H1 (cell line): ENCODE measurements at regions not wholly inside any gene's neighbourhood (a gene's known extent, or its start where the extent isn't known, plus 50 kb on each side); places are given as distances from the start of the nearest gene placed in this dataset.

Experiments
- CTCF ChIA-PET: fragments of 300-600 bp; sonication (Branson Sonifier 250); formaldehyde crosslinking; loops from one replicate; lab custom pipeline; 2021; ENCODE audit not compliant: partially characterized antibody; lab: Charles Lee
- POLR2A ChIA-PET: fragments of 300-600 bp; sonication (Branson Sonifier 250); formaldehyde crosslinking; loops from one replicate; lab custom pipeline; 2021; ENCODE audit warnings: inconsistent platforms; ENCODE audit not compliant: partially characterized antibody; lab: Charles Lee
- DNase-seq, 2 experiments: peaks; one replicate each; pipeline versions ENCODE4 v3.0.0 to v3.0.0-alpha.2; 2010 to 2022; ENCODE audit warnings: low spot score in 2 of 2, low read depth in 1 of 2, mixed read lengths in 1 of 2
- FAIRE-seq: peaks from 2 replicates; lab custom pipeline; 2011; peaks lifted over from hg19 to GRCh38; lab: Jason Lieb, UNC
- H2AFZ ChIP-seq: 2 replicates; pipeline ENCODE4 v1.8.1; 2012; ENCODE audit warnings: low read length, inconsistent platforms
- H2AK5ac ChIP-seq: 2 replicates; pipeline ENCODE4 v1.6.1; 2013; ENCODE audit warnings: low read depth, low read length
- H2BK120ac ChIP-seq: replicated peaks from 2 replicates; pipeline ENCODE3; 2013; ENCODE audit warnings: low read depth, low read length, inconsistent platforms
- H2BK12ac ChIP-seq: 2 replicates; pipeline ENCODE4 v1.6.1; 2013; ENCODE audit warnings: low read depth, low read length
- H2BK15ac ChIP-seq: 2 replicates; pipeline ENCODE4 v1.6.1; 2013; ENCODE audit warnings: low read length
- H2BK20ac ChIP-seq: 2 replicates; pipeline ENCODE4 v1.6.1; 2013; ENCODE audit warnings: low read length
- H2BK5ac ChIP-seq: 2 replicates; pipeline ENCODE4 v1.6.1; 2013; ENCODE audit warnings: low read depth, low read length
- H3K14ac ChIP-seq: 2 replicates; pipeline ENCODE4 v1.6.1; 2013; ENCODE audit warnings: inconsistent platforms; ENCODE audit not compliant: insufficient read length
- H3K18ac ChIP-seq: 2 replicates; pipeline ENCODE4 v1.6.1; 2013; ENCODE audit warnings: low read length; ENCODE audit errors: extremely low read depth
- H3K23ac ChIP-seq: 2 replicates; pipeline ENCODE4 v1.6.1; 2013; ENCODE audit warnings: inconsistent platforms; ENCODE audit not compliant: insufficient read length
- H3K23me2 ChIP-seq: 2 replicates; pipeline ENCODE4 v1.6.1; 2013; ENCODE audit warnings: low read depth, low read length
- H3K27ac ChIP-seq: 2 replicates; pipeline ENCODE4 v1.6.1; 2011; ENCODE audit warnings: low read depth, low read length, inconsistent platforms
- H3K27me3 ChIP-seq, 4 experiments: replicated peaks in 1 of 4; 1 replicate in 1 of 4; 2 replicates in 3 of 4; pipeline versions ENCODE4 v1.6.1 to v1.8.1; 2011 to 2013; ENCODE audit warnings: low read length in 3 of 4, mild to moderate bottlenecking in 3 of 4, inconsistent platforms in 2 of 4, mixed read lengths in 2 of 4, moderate library complexity in 1 of 4; ENCODE audit not compliant: control insufficient read depth in 3 of 4, insufficient read depth in 3 of 4; ENCODE audit errors: extremely low read depth in 1 of 4
- H3K36me3 ChIP-seq, 4 experiments: 2 replicates each; pipeline versions ENCODE4 v1.6.1 to v1.8.1; 2011 to 2013; ENCODE audit warnings: mild to moderate bottlenecking in 4 of 4, low read length in 3 of 4, moderate library complexity in 2 of 4, control low read depth in 1 of 4, inconsistent platforms in 1 of 4; ENCODE audit not compliant: insufficient read depth in 4 of 4, control insufficient read depth in 2 of 4
- H3K4ac ChIP-seq: replicated peaks from 2 replicates; pipeline ENCODE3; 2013; ENCODE audit warnings: low read length, low read depth, mixed read lengths, inconsistent platforms; ENCODE audit not compliant: insufficient read length
- H3K4me1 ChIP-seq, 4 experiments: replicated peaks in 1 of 4; 1 replicate in 1 of 4; 2 replicates in 3 of 4; pipeline versions ENCODE4 v1.6.1 to v1.8.1; 2011 to 2013; ENCODE audit warnings: low read length in 3 of 4, inconsistent platforms in 2 of 4, mixed read lengths in 1 of 4; ENCODE audit not compliant: insufficient read depth in 4 of 4, control insufficient read depth in 3 of 4
- H3K4me2 ChIP-seq, 2 experiments: 2 replicates each; pipeline versions ENCODE4 v1.6.1 to v1.8.1; 2011 to 2013; ENCODE audit warnings: low read depth in 2 of 2, low read length in 2 of 2, control low read depth in 1 of 2, inconsistent platforms in 1 of 2, mild to moderate bottlenecking in 1 of 2; ENCODE audit not compliant: insufficient read depth in 1 of 2
- H3K4me3 ChIP-seq, 4 experiments: fragments of 200-600, 300-600 bp in 1 of 4; sonication (generic), shearing (Covaris generic), sonication (Bioruptor Twin) in 1 of 4; 2 replicates each; pipeline versions ENCODE4 v1.5.1 to v1.8.1; 2011 to 2016; ENCODE audit warnings: low read length in 4 of 4, low read depth in 3 of 4, control low read depth in 2 of 4, inconsistent platforms in 2 of 4, mild to moderate bottlenecking in 2 of 4, mixed read lengths in 1 of 4, moderate library complexity in 1 of 4; ENCODE audit not compliant: insufficient read depth in 2 of 4; ENCODE audit errors: extremely low read depth in 1 of 4
- H3K56ac ChIP-seq: replicated peaks from 2 replicates; pipeline ENCODE3; 2013; ENCODE audit warnings: low read depth, mild to moderate bottlenecking, mixed read lengths, low read length, inconsistent platforms; ENCODE audit not compliant: insufficient read length
- H3K79me1 ChIP-seq: 2 replicates; pipeline ENCODE4 v1.6.1; 2013; ENCODE audit warnings: low read depth, low read length, control low read depth
- H3K79me2 ChIP-seq, 2 experiments: 2 replicates each; pipeline versions ENCODE4 v1.6.1 to v1.8.1; 2012 to 2013; ENCODE audit warnings: low read length in 2 of 2, mild to moderate bottlenecking in 2 of 2, inconsistent platforms in 1 of 2; ENCODE audit not compliant: insufficient read depth in 2 of 2, control insufficient read depth in 1 of 2
- H3K9ac ChIP-seq, 4 experiments: replicated peaks in 1 of 4; 1 replicate in 1 of 4; 2 replicates in 3 of 4; pipeline versions ENCODE4 v1.6.1 to v1.8.1; 2011 to 2013; ENCODE audit warnings: low read depth in 3 of 4, low read length in 3 of 4, control low read depth in 2 of 4, mild to moderate bottlenecking in 2 of 4, moderate library complexity in 2 of 4, inconsistent platforms in 1 of 4; ENCODE audit errors: extremely low read depth in 1 of 4
- H3K9me3 ChIP-seq, 2 experiments: 2 replicates each; pipeline versions ENCODE4 v1.6.1 to v1.8.1; 2012 to 2013; ENCODE audit warnings: mild to moderate bottlenecking in 2 of 2, moderate library complexity in 2 of 2, control low read depth in 1 of 2, inconsistent platforms in 1 of 2, low read depth in 1 of 2, low read length in 1 of 2, mixed read lengths in 1 of 2; ENCODE audit not compliant: insufficient read depth in 2 of 2
- H4K20me1 ChIP-seq, 2 experiments: replicated peaks in 1 of 2; 2 replicates each; pipeline versions ENCODE3 to v1.8.1; 2011 to 2013; ENCODE audit warnings: inconsistent platforms in 2 of 2, low read length in 2 of 2, mild to moderate bottlenecking in 1 of 2; ENCODE audit not compliant: insufficient read depth in 2 of 2, control insufficient read depth in 1 of 2
- H4K5ac ChIP-seq: 2 replicates; pipeline ENCODE4 v1.6.1; 2013; ENCODE audit warnings: low read length, low read depth, mixed read lengths, inconsistent platforms; ENCODE audit not compliant: insufficient read length
- H4K8ac ChIP-seq: 2 replicates; pipeline ENCODE4 v1.8.0; 2013; ENCODE audit warnings: mild to moderate bottlenecking, moderate library complexity, low read length, inconsistent platforms; ENCODE audit not compliant: insufficient read depth; ENCODE audit errors: extremely low read depth
- H4K91ac ChIP-seq: replicated peaks from 2 replicates; pipeline ENCODE3; 2013; ENCODE audit warnings: low read length, mixed read lengths, inconsistent platforms; ENCODE audit not compliant: insufficient read length
- ASH2L ChIP-seq: fragments of 200-600, 300-600 bp; sonication (generic); IDR thresholded peaks from one replicate; pipeline ENCODE4 v1.7.1; 2017; ENCODE audit warnings: low read length
- CBX8 ChIP-seq: fragments of 300-800, 300-1000 bp; sonication (generic); IDR thresholded peaks from 2 replicates; pipeline ENCODE4 v1.7.1; 2016; ENCODE audit warnings: low read depth, low read length, borderline replicate concordance
- CHD2 ChIP-seq: IDR thresholded peaks from 2 replicates; pipeline ENCODE4 v1.6.1; 2012; ENCODE audit warnings: low read length, improper control_type of control experiment
- GTF2F1 ChIP-seq: IDR thresholded peaks from 2 replicates; pipeline ENCODE4 v1.6.1; 2012; ENCODE audit warnings: low read depth, low read length, improper control_type of control experiment, borderline replicate concordance
- POLR2AphosphoS5 ChIP-seq: IDR thresholded peaks from 2 replicates; pipeline ENCODE4 v1.6.1; 2011; ENCODE audit warnings: low read depth, low read length
- RBBP5 ChIP-seq: IDR thresholded peaks from 2 replicates; pipeline ENCODE4 v1.7.1; 2012; ENCODE audit warnings: low read depth, mild to moderate bottlenecking, inconsistent platforms, low read length, moderate library complexity, borderline replicate concordance
- SAP30 ChIP-seq: fragments of 300-600 bp; sonication (generic); IDR thresholded peaks from 2 replicates; pipeline ENCODE4 v1.7.1; 2012; ENCODE audit warnings: low read length, moderate library complexity, mild to moderate bottlenecking, inconsistent platforms; ENCODE audit not compliant: insufficient read depth, insufficient replicate concordance
- SIX5 ChIP-seq: IDR thresholded peaks from 2 replicates; pipeline ENCODE4 v1.6.1; 2011; ENCODE audit warnings: mild to moderate bottlenecking, low read depth, low read length
- SP1 ChIP-seq: IDR thresholded peaks from 2 replicates; pipeline ENCODE4 v1.6.1; 2011; ENCODE audit warnings: low read depth, low read length
- SP2 ChIP-seq: IDR thresholded peaks from 2 replicates; pipeline ENCODE4 v1.6.1; 2012; ENCODE audit warnings: mild to moderate bottlenecking, low read length, inconsistent platforms
- SRF ChIP-seq: IDR thresholded peaks from 2 replicates; pipeline ENCODE4 v1.6.1; 2011; ENCODE audit warnings: mild to moderate bottlenecking, low read depth, low read length, moderate library complexity
- TEAD4 ChIP-seq: IDR thresholded peaks from 2 replicates; pipeline ENCODE4 v1.6.1; 2012; ENCODE audit warnings: low read depth, low read length, inconsistent platforms, mixed read lengths
- YY1 ChIP-seq: IDR thresholded peaks from 2 replicates; pipeline ENCODE4 v1.6.1; 2011; ENCODE audit warnings: low read depth, mild to moderate bottlenecking, low read length
- WGBS, 2 experiments: shearing (Covaris generic) in 1 of 2; methylation state at CpG; one replicate each; pipeline versions ENCODE4 v1.1.6 to v1.1.7; 2013 to 2015; ENCODE audit warnings: low lambda C conversion rate in 2 of 2, mixed read lengths in 2 of 2, inconsistent platforms in 1 of 2, low coverage in 1 of 2, missing lambda C conversion rate in 1 of 2; ENCODE audit not compliant: insufficient replicate concordance in 2 of 2, insufficient coverage in 1 of 2, insufficient read length in 1 of 2; ENCODE audit errors: extremely low coverage in 1 of 2, missing lambda C conversion rate in 1 of 2; 5-methylcytosine and 5-hydroxymethylcytosine counted together
- TF ChIP-seq, protein P1 (sequence below): IDR thresholded peaks from 2 replicates; pipeline ENCODE4 v1.6.1; 2011; ENCODE audit warnings: low read length, improper control_type of control experiment

DNA sequence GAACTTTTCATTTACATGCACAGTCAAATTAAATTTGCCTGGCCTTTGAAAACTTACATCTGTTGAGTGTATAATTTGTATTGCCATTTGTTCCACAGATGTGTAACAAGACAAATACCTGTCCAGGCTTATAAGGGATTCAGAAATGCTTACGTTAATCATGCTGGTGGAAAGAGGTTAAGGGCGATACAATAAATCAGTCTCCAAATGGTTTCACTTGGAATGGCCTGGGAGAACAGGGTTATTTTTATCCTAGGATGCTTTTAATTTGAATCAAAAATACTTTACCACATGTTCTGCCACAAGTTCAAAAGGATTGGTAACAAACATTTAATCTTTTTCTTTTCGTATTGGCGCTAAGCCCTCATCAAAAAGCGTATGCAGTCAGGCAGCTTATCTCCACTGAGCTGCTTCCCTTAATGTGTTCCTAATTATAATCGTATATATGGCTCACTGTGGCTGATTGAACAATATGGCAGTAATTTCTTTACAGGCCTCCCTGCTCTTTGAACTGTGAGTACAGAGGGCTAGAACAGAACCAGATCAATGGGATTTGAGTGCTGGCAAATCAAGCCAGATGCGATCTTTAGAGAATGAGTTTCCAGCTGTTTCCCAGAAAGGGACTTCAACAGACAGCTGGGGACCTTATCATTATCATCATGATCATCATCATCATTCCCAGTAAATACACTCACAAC is 425.7 kb downstream of the SPRY2 start:
- no peak for TF ChIP-seq SIX5
- TF ChIP-seq TEAD4, result no peak
- no peak for TF ChIP-seq SP1
- TF ChIP-seq, protein P1, sequence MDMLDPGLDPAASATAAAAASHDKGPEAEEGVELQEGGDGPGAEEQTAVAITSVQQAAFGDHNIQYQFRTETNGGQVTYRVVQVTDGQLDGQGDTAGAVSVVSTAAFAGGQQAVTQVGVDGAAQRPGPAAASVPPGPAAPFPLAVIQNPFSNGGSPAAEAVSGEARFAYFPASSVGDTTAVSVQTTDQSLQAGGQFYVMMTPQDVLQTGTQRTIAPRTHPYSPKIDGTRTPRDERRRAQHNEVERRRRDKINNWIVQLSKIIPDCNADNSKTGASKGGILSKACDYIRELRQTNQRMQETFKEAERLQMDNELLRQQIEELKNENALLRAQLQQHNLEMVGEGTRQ, result no peak
- no peak for TF ChIP-seq SP2
- TF ChIP-seq CHD2, result no peak
- no peak for TF ChIP-seq RBBP5
- TF ChIP-seq POLR2AphosphoS5, result no peak
- TF ChIP-seq CBX8, result no peak
- TF ChIP-seq GTF2F1, result no peak
- TF ChIP-seq YY1, result no peak
- no peak for TF ChIP-seq SRF
- no peak for TF ChIP-seq ASH2L
- no peak for TF ChIP-seq SAP30
- no peak overlapping the region for H4K8ac ChIP-seq
- CTCF ChIA-PET, result interaction anchor here (0.9 to 1.1 kb wide), 2 partner anchors 17 to 140 kb away, joined by 3 read pairs; no protein-coding TSS in a partner anchor

More for the DNA sequence above, 425.7 kb downstream of the SPRY2 start:
- Histone ChIP-seq H3K23me2 (no peaks in the 10 kb centered on the region; the same call in 1 of the 2 replicates), H3K14ac (no peak overlapping the region), H3K79me2 (no peaks in the 10 kb centered on the region), H3K23ac (no peak overlapping the region), H3K4me3 (no peak overlapping the region), H4K91ac (no peak overlapping the region), H2BK20ac (no peak overlapping the region), H4K20me1 (no peaks in the 10 kb centered on the region), H2AFZ (no peak overlapping the region), H3K4me1 (peaks cover 0 to 2% (median 0%) of the 10 kb centered on the region in 4 experiments; a peak in 1 of 7 replicates), H2BK120ac (no peak overlapping the region), H3K9ac (no peak overlapping the region), H2BK15ac (no peak overlapping the region), H3K27me3 (no peaks in the 10 kb centered on the region), H3K4me2 (no peak overlapping the region), H4K5ac (no peak overlapping the region), H3K27ac (no peak overlapping the region), H3K9me3 (no peaks in the 10 kb centered on the region), H3K79me1 (no peaks in the 10 kb centered on the region), H2AK5ac (no peak overlapping the region), H3K4ac (no peak overlapping the region), H3K56ac (no peak overlapping the region), H2BK5ac (no peak overlapping the region), H3K18ac (no peak overlapping the region), H2BK12ac (no peak overlapping the region), H3K36me3 (no peaks in the 10 kb centered on the region)
- FAIRE-seq (no peak), DNase-seq (no peak)
- POLR2A ChIA-PET, result no interaction called here
- WGBS, 2 experiments, result 94% methylated on average over 7 of the region's 7 CpGs; no CpG with 5 or more reads in 1 of the 2 experiments
